Left renal cortex interstitium (tissue), 4 donors: ENCODE measurements at regions not wholly inside any gene's neighbourhood (a gene's known extent, or its start where the extent isn't known, plus 50 kb on each side); places are given as distances from the start of the nearest gene placed in this dataset.

Experiments
- DNase-seq, 4 donors: peaks; one replicate each; pipeline ENCODE4 v3.0.0-alpha.2; 2013; ENCODE audit warnings: low read depth in 4 of 4, low spot score in 2 of 4, missing footprints in 1 of 4

GRCh38 chr3:31043184-31043819 lies 148.8 kb upstream of the GADL1 start:
- DNase-seq = no peak

GRCh38 chr3:31047673-31048072 lies 153.2 kb upstream of the GADL1 start:
- no peak for DNase-seq

- DNase-seq = no peak
Observed at GRCh38 chr3:31048143-31048542, 153.7 kb upstream of the GADL1 start.

GRCh38 chr3:31050296-31050695 lies 155.8 kb upstream of the GADL1 start:
- DNase-seq = no peak

- DNase-seq = no peak
Observed at GRCh38 chr3:31051226-31051625, 156.8 kb upstream of the GADL1 start.

- DNase-seq = no peak
Observed at GRCh38 chr3:31053299-31053698, 158.8 kb upstream of the GADL1 start.

GRCh38 chr3:31054032-31054431 lies 159.6 kb upstream of the GADL1 start:
- DNase-seq = no peak

GRCh38 chr3:31055757-31056156 lies 161.3 kb upstream of the GADL1 start:
- DNase-seq = no peak

GRCh38 chr3:31057891-31058290 lies 163.4 kb upstream of the GADL1 start:
- DNase-seq = no peak

GRCh38 chr3:31064021-31064420 lies 169.6 kb upstream of the GADL1 start:
- no peak for DNase-seq

GRCh38 chr3:31065765-31066164 lies 171.3 kb upstream of the GADL1 start:
- no peak for DNase-seq

- no peak for DNase-seq
Observed at GRCh38 chr3:31067004-31067403, 172.5 kb upstream of the GADL1 start.

GRCh38 chr3:31075471-31075870 lies 181.0 kb upstream of the GADL1 start:
- no peak for DNase-seq

GRCh38 chr3:31075876-31076275 lies 181.4 kb upstream of the GADL1 start:
- DNase-seq = no peak

- DNase-seq = no peak
Observed at GRCh38 chr3:31077021-31077601, 182.7 kb upstream of the GADL1 start.

- DNase-seq = no peak
Observed at GRCh38 chr3:31077826-31078225, 183.4 kb upstream of the GADL1 start.

GRCh38 chr3:31079689-31080088 lies 185.2 kb upstream of the GADL1 start:
- DNase-seq = no peak

- no peak for DNase-seq
Observed at GRCh38 chr3:31081018-31081662, 186.7 kb upstream of the GADL1 start.

GRCh38 chr3:31086148-31086547 lies 191.7 kb upstream of the GADL1 start:
- no peak for DNase-seq

GRCh38 chr3:31086698-31087097 lies 192.2 kb upstream of the GADL1 start:
- no peak for DNase-seq

GRCh38 chr3:31091748-31092147 lies 197.3 kb upstream of the GADL1 start:
- DNase-seq = no peak
